ENCODE measurements at regions not wholly inside any gene's neighbourhood (a gene's known extent, or its start where the extent isn't known, plus 50 kb on each side); places are given as distances from the start of the nearest gene placed in this dataset.

- ChIA-PET CTCF (no interaction called here), POLR2A (no interaction called here)
- Histone ChIP-seq H3K4me2 (no peak overlapping the region), H3K27ac (ENCODE audit: low read depth in 2 of 2, low read length in 1 of 2) (no peak overlapping the region), H3K4me1 (ENCODE audit: control insufficient read depth in 1 of 2, insufficient read depth in 2 of 2, low read depth in 1 of 2, low read length in 1 of 2) (no peaks in the 10 kb centered on the region), H4K20me1 (ENCODE audit: insufficient read depth) (no peaks in the 10 kb centered on the region), H3K9ac (no peak overlapping the region), H3K9me3 (no peaks in the 10 kb centered on the region), H2AFZ (ENCODE audit: low read depth) (no peak overlapping the region), H3K9me2 (no peaks in the 10 kb centered on the region), H3K4me3 (ENCODE audit: low read depth in 2 of 2, low read length in 1 of 2) (no peak overlapping the region), H3F3A (replicated peaks; ENCODE audit: insufficient read depth) (no peaks in the 10 kb centered on the region), H3K79me2 (ENCODE audit: insufficient read depth) (no peaks in the 10 kb centered on the region), H3K27me3 (ENCODE audit: insufficient read depth) (no peaks in the 10 kb centered on the region), H3K36me3 (replicated peaks in 1 of 2; ENCODE audit: control insufficient read depth in 1 of 2, insufficient read depth in 2 of 2, low read length in 1 of 2) (no peaks in the 10 kb centered on the region)
- WGBS (ENCODE audit: low lambda C conversion rate): 66% methylated on average over 2 of the region's 2 CpGs
- no peak for DNase-seq
- TF ChIP-seq RCOR1 (IDR thresholded peaks at IDR 0.05; ENCODE audit: low read length) (no peak), MAX (IDR thresholded peaks at IDR 0.05; ENCODE audit: low read depth) (no peak), TAF1 (IDR thresholded peaks at IDR 0.05; ENCODE audit: borderline replicate concordance, low read depth, low read length) (no peak), EZH2phosphoT487 (IDR thresholded peaks at IDR 0.05; ENCODE audit: borderline replicate concordance, low read depth) (no peak), FOXM1 (IDR thresholded peaks at IDR 0.05; ENCODE audit: low read depth) (no peak), ZBTB33 (IDR thresholded peaks at IDR 0.05; ENCODE audit: borderline replicate concordance, low read depth) (no peak), SIN3A (IDR thresholded peaks at IDR 0.05; ENCODE audit: borderline replicate concordance, low read depth, low read length) (no peak), YY1 (IDR thresholded peaks at IDR 0.05; ENCODE audit: low read depth) (no peak), FOXJ3 (CRISPR knock-in tag; IDR thresholded peaks at IDR 0.05) (no peak), TEAD4 (IDR thresholded peaks at IDR 0.05; ENCODE audit: borderline replicate concordance, insufficient read depth) (no peak), RFX5 (IDR thresholded peaks at IDR 0.05; ENCODE audit: low read length) (no peak), GABPA (IDR thresholded peaks at IDR 0.05; ENCODE audit: low read depth) (no peak), NRF1 (IDR thresholded peaks at IDR 0.05; ENCODE audit: low read depth, low read length) (no peak), USF1 (IDR thresholded peaks at IDR 0.05; ENCODE audit: borderline replicate concordance, low read depth) (no peak), TCF12 (IDR thresholded peaks at IDR 0.05) (no peak), CHD2 (IDR thresholded peaks at IDR 0.05; ENCODE audit: low read length, partially characterized antibody) (no peak), RXRA (IDR thresholded peaks at IDR 0.05; ENCODE audit: borderline replicate concordance, low read depth) (no peak), JUND (IDR thresholded peaks at IDR 0.05) (no peak)
These were observed 376.9 kb upstream of the LRFN5 start for GRCh38 chr14:41229824-41230223.

- Histone ChIP-seq H3K79me2 (ENCODE audit: insufficient read depth) (no peaks in the 10 kb centered on the region), H3K9me2 (no peaks in the 10 kb centered on the region), H3K4me1 (ENCODE audit: control insufficient read depth in 1 of 2, insufficient read depth in 2 of 2, low read depth in 1 of 2, low read length in 1 of 2) (no peaks in the 10 kb centered on the region), H3K27ac (ENCODE audit: low read depth in 2 of 2, low read length in 1 of 2) (no peak overlapping the region), H3K4me2 (no peak overlapping the region), H3K36me3 (replicated peaks in 1 of 2; ENCODE audit: control insufficient read depth in 1 of 2, insufficient read depth in 2 of 2, low read length in 1 of 2) (no peaks in the 10 kb centered on the region), H3K9ac (no peak overlapping the region), H4K20me1 (ENCODE audit: insufficient read depth) (no peaks in the 10 kb centered on the region), H3K9me3 (no peaks in the 10 kb centered on the region), H3K27me3 (ENCODE audit: insufficient read depth) (no peaks in the 10 kb centered on the region), H3K4me3 (ENCODE audit: low read depth in 2 of 2, low read length in 1 of 2) (no peak overlapping the region), H3F3A (replicated peaks; ENCODE audit: insufficient read depth) (no peaks in the 10 kb centered on the region), H2AFZ (ENCODE audit: low read depth) (no peak overlapping the region)
- POLR2A ChIA-PET: no interaction called here
- CTCF ChIA-PET: no interaction called here
- no peak for DNase-seq
- WGBS (ENCODE audit: low lambda C conversion rate): 53% methylated on average over 1 of the region's 1 CpG
- TF ChIP-seq TCF12 (IDR thresholded peaks at IDR 0.05) (no peak), RXRA (IDR thresholded peaks at IDR 0.05; ENCODE audit: borderline replicate concordance, low read depth) (no peak), EZH2phosphoT487 (IDR thresholded peaks at IDR 0.05; ENCODE audit: borderline replicate concordance, low read depth) (no peak), RAD21 (IDR thresholded peaks at IDR 0.05; ENCODE audit: low read length) (no peak), REST (IDR thresholded peaks at IDR 0.05; ENCODE audit: low read depth, low read length) (no peak), SIN3A (IDR thresholded peaks at IDR 0.05; ENCODE audit: borderline replicate concordance, low read depth, low read length) (no peak), FOSL2 (IDR thresholded peaks at IDR 0.05; ENCODE audit: borderline replicate concordance, low read depth) (no peak), USF2 (IDR thresholded peaks at IDR 0.05; ENCODE audit: borderline replicate concordance, low read depth, low read length) (no peak), RFX5 (IDR thresholded peaks at IDR 0.05; ENCODE audit: low read length) (no peak), YY1 (IDR thresholded peaks at IDR 0.05; ENCODE audit: low read depth) (no peak)
These were observed 381.2 kb upstream of the LRFN5 start for GRCh38 chr14:41225433-41225832.
